AG09319 (cell line): ENCODE measurements at regions not wholly inside any gene's neighbourhood (a gene's known extent, or its start where the extent isn't known, plus 50 kb on each side); places are given as distances from the start of the nearest gene placed in this dataset.

Experiments used
- DNase-seq: peaks from one replicate; pipeline ENCODE4 v3.0.0-alpha.2; 2010; ENCODE audit warnings: low read depth; ENCODE audit errors: extremely low read depth
- TF ChIP-seq, protein P1 (sequence below): IDR thresholded peaks from 2 replicates; pipeline ENCODE4 v1.5.1; 2011; ENCODE audit warnings: low read depth, mild to moderate bottlenecking, inconsistent platforms, low read length, moderate library complexity

DNA sequence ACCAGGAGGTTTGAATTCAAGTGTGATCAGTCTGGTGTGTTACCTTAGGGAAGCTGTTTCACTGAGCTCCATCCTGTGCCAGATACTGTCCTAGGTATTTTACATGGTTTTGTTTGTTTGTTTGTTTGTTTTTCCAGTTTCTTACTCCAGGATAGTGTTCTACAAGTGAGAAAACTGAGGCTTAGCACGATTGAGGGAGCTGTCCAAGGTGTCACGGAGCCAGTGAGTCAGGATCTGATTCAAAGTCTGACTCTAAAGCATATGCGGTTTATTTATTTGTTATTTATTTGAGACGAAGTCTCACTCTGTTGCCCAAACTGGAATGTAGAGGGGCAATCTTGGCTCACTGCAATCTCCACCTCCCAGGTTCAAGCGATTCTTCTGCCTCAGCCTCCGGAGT, 79.7 kb upstream of the GNG2 start:
- DNase-seq, result no peak

DNA sequence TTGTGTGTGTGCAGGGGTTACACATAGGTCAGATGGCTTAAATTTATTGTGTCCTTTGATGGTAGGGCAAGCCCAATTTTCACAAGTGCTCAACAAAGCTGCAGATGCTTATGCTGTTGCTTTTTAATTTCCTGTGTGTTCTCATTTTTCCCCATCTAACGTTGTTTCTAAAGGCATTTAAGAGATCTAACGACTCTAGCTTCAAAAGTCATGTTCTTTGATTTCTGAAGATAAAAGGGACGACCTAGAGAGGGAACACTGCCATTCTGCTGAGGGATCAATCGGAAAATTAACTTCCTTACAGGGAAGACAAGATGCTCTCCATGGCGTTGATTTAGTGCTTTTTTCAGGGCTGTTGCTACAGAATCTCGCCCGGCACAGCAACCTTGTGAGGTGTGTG, 79.0 kb upstream of the GNG2 start:
- TF ChIP-seq, protein P1, sequence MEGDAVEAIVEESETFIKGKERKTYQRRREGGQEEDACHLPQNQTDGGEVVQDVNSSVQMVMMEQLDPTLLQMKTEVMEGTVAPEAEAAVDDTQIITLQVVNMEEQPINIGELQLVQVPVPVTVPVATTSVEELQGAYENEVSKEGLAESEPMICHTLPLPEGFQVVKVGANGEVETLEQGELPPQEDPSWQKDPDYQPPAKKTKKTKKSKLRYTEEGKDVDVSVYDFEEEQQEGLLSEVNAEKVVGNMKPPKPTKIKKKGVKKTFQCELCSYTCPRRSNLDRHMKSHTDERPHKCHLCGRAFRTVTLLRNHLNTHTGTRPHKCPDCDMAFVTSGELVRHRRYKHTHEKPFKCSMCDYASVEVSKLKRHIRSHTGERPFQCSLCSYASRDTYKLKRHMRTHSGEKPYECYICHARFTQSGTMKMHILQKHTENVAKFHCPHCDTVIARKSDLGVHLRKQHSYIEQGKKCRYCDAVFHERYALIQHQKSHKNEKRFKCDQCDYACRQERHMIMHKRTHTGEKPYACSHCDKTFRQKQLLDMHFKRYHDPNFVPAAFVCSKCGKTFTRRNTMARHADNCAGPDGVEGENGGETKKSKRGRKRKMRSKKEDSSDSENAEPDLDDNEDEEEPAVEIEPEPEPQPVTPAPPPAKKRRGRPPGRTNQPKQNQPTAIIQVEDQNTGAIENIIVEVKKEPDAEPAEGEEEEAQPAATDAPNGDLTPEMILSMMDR, result no peak

More for the DNA sequence above, 79.7 kb upstream of the GNG2 start:
- TF ChIP-seq, protein P1, result no peak

DNA sequence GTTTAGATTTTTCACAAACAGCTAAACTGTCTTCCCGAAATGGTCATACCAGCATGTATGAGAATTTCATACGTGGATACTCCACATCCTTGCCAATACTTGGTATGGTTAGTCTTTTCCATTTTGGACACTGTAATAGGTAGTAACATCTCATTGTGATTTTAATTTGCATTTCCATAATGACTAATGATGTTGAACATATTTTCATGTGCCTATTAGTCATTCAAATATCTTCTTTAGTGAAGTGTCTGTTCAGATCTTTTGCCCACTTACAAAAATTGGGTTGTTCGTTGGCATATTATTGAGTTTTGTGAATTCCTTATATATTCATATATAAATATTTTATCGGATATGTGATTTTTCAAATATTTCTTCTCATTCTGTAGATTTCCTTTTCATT, 78.0 kb upstream of the GNG2 start:
- no peak for DNase-seq
- TF ChIP-seq, protein P1, result no peak

More for the DNA sequence above, 79.0 kb upstream of the GNG2 start:
- DNase-seq, result no peak

DNA sequence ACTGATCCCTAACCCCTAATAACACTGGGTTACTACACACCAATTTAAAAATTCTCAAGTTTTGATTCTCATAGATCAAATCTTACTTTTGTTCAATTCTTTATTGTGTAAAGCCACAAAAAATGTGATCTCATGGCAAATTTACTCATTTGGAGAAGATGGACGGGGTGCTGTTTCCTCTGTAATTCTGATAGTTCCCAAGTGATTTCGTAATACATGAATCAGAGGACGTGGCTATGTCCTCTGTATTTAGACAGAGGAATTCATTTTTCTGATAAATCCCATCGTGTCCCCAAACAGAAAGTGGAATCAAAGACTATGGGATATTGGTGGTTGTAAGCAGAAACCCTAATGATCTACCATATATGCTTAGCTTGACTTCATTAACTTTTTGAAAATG, 76.6 kb upstream of the GNG2 start:
- DNase-seq, result no peak
- TF ChIP-seq, protein P1, result no peak

DNA sequence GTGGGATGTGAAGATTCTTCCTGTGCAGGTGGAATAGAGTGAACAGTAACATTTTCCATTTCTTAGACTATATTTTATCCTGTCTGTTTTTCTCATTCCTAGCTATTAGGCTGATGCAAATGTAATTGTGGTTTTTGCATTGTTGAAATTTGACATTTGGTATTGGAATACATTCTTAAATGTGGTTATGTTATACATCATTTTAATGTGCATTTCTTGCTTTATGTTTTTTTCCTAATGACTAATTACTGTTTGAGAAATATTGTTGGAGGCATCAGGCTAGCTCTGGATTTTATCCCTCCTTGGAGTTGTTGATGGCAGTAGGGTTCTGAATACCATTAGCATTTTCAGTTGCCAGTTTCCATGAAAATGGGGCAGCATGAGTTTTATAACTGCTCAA, 75.9 kb upstream of the GNG2 start:
- no peak for DNase-seq
- TF ChIP-seq, protein P1, result no peak

DNA sequence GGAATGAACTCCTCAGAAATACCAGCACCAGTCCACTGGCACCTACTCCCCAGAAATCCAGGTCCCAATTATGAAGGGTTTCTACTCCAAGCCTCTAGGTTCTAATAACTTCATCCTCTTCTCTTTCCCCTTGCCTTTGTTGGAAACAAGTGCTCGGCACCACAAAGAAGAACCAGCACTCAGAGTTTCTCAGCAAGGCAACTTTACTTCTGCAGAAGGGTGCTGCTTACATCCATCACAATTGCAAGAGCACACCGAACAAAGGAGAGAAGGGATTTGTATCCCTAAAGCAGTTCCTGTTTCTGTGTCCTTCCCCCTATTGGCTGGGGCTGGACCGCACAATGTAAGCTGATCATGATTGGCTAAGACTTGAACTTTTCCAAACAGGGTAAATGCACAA, 74.2 kb upstream of the GNG2 start:
- TF ChIP-seq, protein P1, result no peak
- DNase-seq, result no peak

DNA sequence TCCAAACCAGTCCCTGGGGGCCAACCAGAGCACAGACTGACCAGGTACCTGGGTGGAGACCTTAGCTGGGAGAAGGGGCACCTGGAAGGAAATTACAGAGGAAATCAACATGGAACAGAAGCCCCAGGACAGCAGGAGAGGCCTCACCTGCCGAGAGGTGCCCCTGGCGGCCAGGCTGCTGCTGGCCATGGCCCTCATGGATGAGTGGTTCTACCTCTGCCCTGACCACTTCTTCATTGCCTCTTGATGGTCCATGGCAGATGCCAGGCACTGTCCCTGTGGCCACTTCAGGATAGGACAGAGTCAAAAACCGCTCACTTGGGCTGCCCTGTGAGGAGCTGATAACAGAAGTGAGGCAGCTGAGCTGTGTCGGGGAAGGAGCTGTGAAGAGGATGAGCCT, 73.1 kb upstream of the GNG2 start:
- DNase-seq, result no peak
- TF ChIP-seq, protein P1, result no peak
